H1 (cell line): ENCODE measurements at regions not wholly inside any gene's neighbourhood (a gene's known extent, or its start where the extent isn't known, plus 50 kb on each side); places are given as distances from the start of the nearest gene placed in this dataset.

Experiments
- CTCF ChIA-PET: fragments of 300-600 bp; sonication (Branson Sonifier 250); formaldehyde crosslinking; loops from one replicate; lab custom pipeline; 2021; ENCODE audit not compliant: partially characterized antibody; lab: Charles Lee
- POLR2A ChIA-PET: fragments of 300-600 bp; sonication (Branson Sonifier 250); formaldehyde crosslinking; loops from one replicate; lab custom pipeline; 2021; ENCODE audit warnings: inconsistent platforms; ENCODE audit not compliant: partially characterized antibody; lab: Charles Lee
- DNase-seq, 2 experiments: peaks; one replicate each; pipeline versions ENCODE4 v3.0.0 to v3.0.0-alpha.2; 2010 to 2022; ENCODE audit warnings: low spot score in 2 of 2, low read depth in 1 of 2, mixed read lengths in 1 of 2
- FAIRE-seq: peaks from 2 replicates; lab custom pipeline; 2011; peaks lifted over from hg19 to GRCh38; lab: Jason Lieb, UNC
- H2AFZ ChIP-seq: 2 replicates; pipeline ENCODE4 v1.8.1; 2012; ENCODE audit warnings: low read length, inconsistent platforms
- H2AK5ac ChIP-seq: 2 replicates; pipeline ENCODE4 v1.6.1; 2013; ENCODE audit warnings: low read depth, low read length
- H2BK120ac ChIP-seq: replicated peaks from 2 replicates; pipeline ENCODE3; 2013; ENCODE audit warnings: low read depth, low read length, inconsistent platforms
- H2BK12ac ChIP-seq: 2 replicates; pipeline ENCODE4 v1.6.1; 2013; ENCODE audit warnings: low read depth, low read length
- H2BK15ac ChIP-seq: 2 replicates; pipeline ENCODE4 v1.6.1; 2013; ENCODE audit warnings: low read length
- H2BK20ac ChIP-seq: 2 replicates; pipeline ENCODE4 v1.6.1; 2013; ENCODE audit warnings: low read length
- H2BK5ac ChIP-seq: 2 replicates; pipeline ENCODE4 v1.6.1; 2013; ENCODE audit warnings: low read depth, low read length
- H3K14ac ChIP-seq: 2 replicates; pipeline ENCODE4 v1.6.1; 2013; ENCODE audit warnings: inconsistent platforms; ENCODE audit not compliant: insufficient read length
- H3K18ac ChIP-seq: 2 replicates; pipeline ENCODE4 v1.6.1; 2013; ENCODE audit warnings: low read length; ENCODE audit errors: extremely low read depth
- H3K23ac ChIP-seq: 2 replicates; pipeline ENCODE4 v1.6.1; 2013; ENCODE audit warnings: inconsistent platforms; ENCODE audit not compliant: insufficient read length
- H3K23me2 ChIP-seq: 2 replicates; pipeline ENCODE4 v1.6.1; 2013; ENCODE audit warnings: low read depth, low read length
- H3K27ac ChIP-seq: 2 replicates; pipeline ENCODE4 v1.6.1; 2011; ENCODE audit warnings: low read depth, low read length, inconsistent platforms
- H3K27me3 ChIP-seq, 4 experiments: replicated peaks in 1 of 4; 1 replicate in 1 of 4; 2 replicates in 3 of 4; pipeline versions ENCODE4 v1.6.1 to v1.8.1; 2011 to 2013; ENCODE audit warnings: low read length in 3 of 4, mild to moderate bottlenecking in 3 of 4, inconsistent platforms in 2 of 4, mixed read lengths in 2 of 4, moderate library complexity in 1 of 4; ENCODE audit not compliant: control insufficient read depth in 3 of 4, insufficient read depth in 3 of 4; ENCODE audit errors: extremely low read depth in 1 of 4
- H3K36me3 ChIP-seq, 4 experiments: 2 replicates each; pipeline versions ENCODE4 v1.6.1 to v1.8.1; 2011 to 2013; ENCODE audit warnings: mild to moderate bottlenecking in 4 of 4, low read length in 3 of 4, moderate library complexity in 2 of 4, control low read depth in 1 of 4, inconsistent platforms in 1 of 4; ENCODE audit not compliant: insufficient read depth in 4 of 4, control insufficient read depth in 2 of 4
- H3K4ac ChIP-seq: replicated peaks from 2 replicates; pipeline ENCODE3; 2013; ENCODE audit warnings: low read length, low read depth, mixed read lengths, inconsistent platforms; ENCODE audit not compliant: insufficient read length
- H3K4me1 ChIP-seq, 4 experiments: replicated peaks in 1 of 4; 1 replicate in 1 of 4; 2 replicates in 3 of 4; pipeline versions ENCODE4 v1.6.1 to v1.8.1; 2011 to 2013; ENCODE audit warnings: low read length in 3 of 4, inconsistent platforms in 2 of 4, mixed read lengths in 1 of 4; ENCODE audit not compliant: insufficient read depth in 4 of 4, control insufficient read depth in 3 of 4
- H3K4me2 ChIP-seq, 2 experiments: 2 replicates each; pipeline versions ENCODE4 v1.6.1 to v1.8.1; 2011 to 2013; ENCODE audit warnings: low read depth in 2 of 2, low read length in 2 of 2, control low read depth in 1 of 2, inconsistent platforms in 1 of 2, mild to moderate bottlenecking in 1 of 2; ENCODE audit not compliant: insufficient read depth in 1 of 2
- H3K4me3 ChIP-seq, 4 experiments: fragments of 200-600, 300-600 bp in 1 of 4; sonication (generic), shearing (Covaris generic), sonication (Bioruptor Twin) in 1 of 4; 2 replicates each; pipeline versions ENCODE4 v1.5.1 to v1.8.1; 2011 to 2016; ENCODE audit warnings: low read length in 4 of 4, low read depth in 3 of 4, control low read depth in 2 of 4, inconsistent platforms in 2 of 4, mild to moderate bottlenecking in 2 of 4, mixed read lengths in 1 of 4, moderate library complexity in 1 of 4; ENCODE audit not compliant: insufficient read depth in 2 of 4; ENCODE audit errors: extremely low read depth in 1 of 4
- H3K56ac ChIP-seq: replicated peaks from 2 replicates; pipeline ENCODE3; 2013; ENCODE audit warnings: low read depth, mild to moderate bottlenecking, mixed read lengths, low read length, inconsistent platforms; ENCODE audit not compliant: insufficient read length
- H3K79me1 ChIP-seq: 2 replicates; pipeline ENCODE4 v1.6.1; 2013; ENCODE audit warnings: low read depth, low read length, control low read depth
- H3K79me2 ChIP-seq, 2 experiments: 2 replicates each; pipeline versions ENCODE4 v1.6.1 to v1.8.1; 2012 to 2013; ENCODE audit warnings: low read length in 2 of 2, mild to moderate bottlenecking in 2 of 2, inconsistent platforms in 1 of 2; ENCODE audit not compliant: insufficient read depth in 2 of 2, control insufficient read depth in 1 of 2
- H3K9ac ChIP-seq, 4 experiments: replicated peaks in 1 of 4; 1 replicate in 1 of 4; 2 replicates in 3 of 4; pipeline versions ENCODE4 v1.6.1 to v1.8.1; 2011 to 2013; ENCODE audit warnings: low read depth in 3 of 4, low read length in 3 of 4, control low read depth in 2 of 4, mild to moderate bottlenecking in 2 of 4, moderate library complexity in 2 of 4, inconsistent platforms in 1 of 4; ENCODE audit errors: extremely low read depth in 1 of 4
- H3K9me3 ChIP-seq, 2 experiments: 2 replicates each; pipeline versions ENCODE4 v1.6.1 to v1.8.1; 2012 to 2013; ENCODE audit warnings: mild to moderate bottlenecking in 2 of 2, moderate library complexity in 2 of 2, control low read depth in 1 of 2, inconsistent platforms in 1 of 2, low read depth in 1 of 2, low read length in 1 of 2, mixed read lengths in 1 of 2; ENCODE audit not compliant: insufficient read depth in 2 of 2
- H4K20me1 ChIP-seq, 2 experiments: replicated peaks in 1 of 2; 2 replicates each; pipeline versions ENCODE3 to v1.8.1; 2011 to 2013; ENCODE audit warnings: inconsistent platforms in 2 of 2, low read length in 2 of 2, mild to moderate bottlenecking in 1 of 2; ENCODE audit not compliant: insufficient read depth in 2 of 2, control insufficient read depth in 1 of 2
- H4K5ac ChIP-seq: 2 replicates; pipeline ENCODE4 v1.6.1; 2013; ENCODE audit warnings: low read length, low read depth, mixed read lengths, inconsistent platforms; ENCODE audit not compliant: insufficient read length
- H4K8ac ChIP-seq: 2 replicates; pipeline ENCODE4 v1.8.0; 2013; ENCODE audit warnings: mild to moderate bottlenecking, moderate library complexity, low read length, inconsistent platforms; ENCODE audit not compliant: insufficient read depth; ENCODE audit errors: extremely low read depth
- H4K91ac ChIP-seq: replicated peaks from 2 replicates; pipeline ENCODE3; 2013; ENCODE audit warnings: low read length, mixed read lengths, inconsistent platforms; ENCODE audit not compliant: insufficient read length
- BCL11A ChIP-seq, 2 experiments: IDR thresholded peaks; one replicate each; pipeline ENCODE4 v1.6.1; 2011; ENCODE audit warnings: low read depth in 2 of 2, low read length in 2 of 2, mild to moderate bottlenecking in 2 of 2
- BRCA1 ChIP-seq: IDR thresholded peaks from 2 replicates; pipeline ENCODE4 v1.6.1; 2012; ENCODE audit warnings: low read depth, low read length, improper control_type of control experiment
- CREB1 ChIP-seq: IDR thresholded peaks from 2 replicates; pipeline ENCODE4 v1.6.1; 2012; ENCODE audit warnings: inconsistent platforms
- EGR1 ChIP-seq: IDR thresholded peaks from 2 replicates; pipeline ENCODE4 v1.6.1; 2011; ENCODE audit warnings: low read depth, low read length, borderline replicate concordance
- HDAC2 ChIP-seq, 2 experiments: fragments of 300-600 bp in 1 of 2; sonication (generic) in 1 of 2; IDR thresholded peaks; 2 replicates each; pipeline ENCODE4 v1.6.1; 2011 to 2012; ENCODE audit warnings: low read depth in 2 of 2, low read length in 2 of 2, mild to moderate bottlenecking in 2 of 2, moderate library complexity in 2 of 2, borderline replicate concordance in 1 of 2, inconsistent platforms in 1 of 2
- POLR2A ChIP-seq, 2 experiments: IDR thresholded peaks; 1 replicate in 1 of 2; 2 replicates in 1 of 2; pipeline ENCODE4 v1.6.1; 2011; ENCODE audit warnings: low read depth in 2 of 2, low read length in 2 of 2, mild to moderate bottlenecking in 2 of 2; ENCODE audit errors: control extremely low read depth in 1 of 2
- RAD21 ChIP-seq, 2 experiments: IDR thresholded peaks in 1 of 2; conservative IDR thresholded peaks in 1 of 2; 2 replicates each; pipeline ENCODE4 v1.6.1; 2011; ENCODE audit warnings: low read depth in 2 of 2, low read length in 2 of 2, improper control_type of control experiment in 1 of 2, inconsistent platforms in 1 of 2, mild to moderate bottlenecking in 1 of 2, moderate library complexity in 1 of 2
- RBBP5 ChIP-seq: IDR thresholded peaks from 2 replicates; pipeline ENCODE4 v1.7.1; 2012; ENCODE audit warnings: low read depth, mild to moderate bottlenecking, inconsistent platforms, low read length, moderate library complexity, borderline replicate concordance
- RXRA ChIP-seq: IDR thresholded peaks from 2 replicates; pipeline ENCODE4 v1.6.1; 2011; ENCODE audit warnings: low read depth, mild to moderate bottlenecking, low read length, moderate library complexity; ENCODE audit not compliant: insufficient read depth
- SP1 ChIP-seq: IDR thresholded peaks from 2 replicates; pipeline ENCODE4 v1.6.1; 2011; ENCODE audit warnings: low read depth, low read length
- SP4 ChIP-seq: IDR thresholded peaks from 2 replicates; pipeline ENCODE4 v1.6.1; 2012; ENCODE audit warnings: low read length, inconsistent platforms
- SRF ChIP-seq: IDR thresholded peaks from 2 replicates; pipeline ENCODE4 v1.6.1; 2011; ENCODE audit warnings: mild to moderate bottlenecking, low read depth, low read length, moderate library complexity
- USF2 ChIP-seq: IDR thresholded peaks from 2 replicates; pipeline ENCODE4 v1.6.1; 2011; ENCODE audit warnings: low read length, improper control_type of control experiment
- WGBS, 2 experiments: shearing (Covaris generic) in 1 of 2; methylation state at CpG; one replicate each; pipeline versions ENCODE4 v1.1.6 to v1.1.7; 2013 to 2015; ENCODE audit warnings: low lambda C conversion rate in 2 of 2, mixed read lengths in 2 of 2, inconsistent platforms in 1 of 2, low coverage in 1 of 2, missing lambda C conversion rate in 1 of 2; ENCODE audit not compliant: insufficient replicate concordance in 2 of 2, insufficient coverage in 1 of 2, insufficient read length in 1 of 2; ENCODE audit errors: extremely low coverage in 1 of 2, missing lambda C conversion rate in 1 of 2; 5-methylcytosine and 5-hydroxymethylcytosine counted together

DNA sequence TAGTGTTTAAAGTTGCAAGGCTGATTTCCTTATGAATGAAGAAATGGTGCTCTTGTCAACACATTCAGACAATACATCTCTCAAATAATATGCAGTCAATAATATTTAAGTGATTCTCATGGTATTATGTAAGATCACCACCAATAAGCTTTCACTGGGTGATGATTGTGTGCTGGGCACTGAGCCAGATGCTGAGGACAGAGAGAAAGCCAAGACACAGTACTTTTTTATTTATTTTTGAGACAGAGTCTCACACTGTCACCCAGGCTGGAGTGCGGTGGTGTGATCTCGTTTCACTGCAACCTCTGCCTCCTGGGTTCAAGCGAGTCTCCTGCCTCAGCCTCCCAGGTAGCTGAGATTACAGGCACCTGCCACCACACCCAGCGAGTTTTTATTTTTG is 130.6 kb upstream of the LSM8 start:
- WGBS, 2 experiments: 89% methylated on average over 4 of the region's 4 CpGs; no CpG with 5 or more reads in 1 of the 2 experiments
- ChIA-PET POLR2A (no interaction called here), CTCF (interaction anchor here (2.0 kb wide), 1 partner anchor 60 kb away, joined by 8 read pairs; no protein-coding TSS in a partner anchor)

More for the DNA sequence above, 130.6 kb upstream of the LSM8 start:
- H3K27me3 ChIP-seq: peaks cover 0 to 1% (median 0%) of the 10 kb centered on the region in 4 experiments; a peak in 1 of 7 replicates
- FAIRE-seq (no peak), DNase-seq (no peak)
- H4K5ac ChIP-seq: no peak overlapping the region
- no peak for TF ChIP-seq USF2
- no peak for TF ChIP-seq SP1
- TF ChIP-seq SP4: no peak
- no peak for TF ChIP-seq HDAC2 (IDR thresholded peaks at IDR 0.05; ENCODE audit: borderline replicate concordance in 1 of 2, low read depth in 2 of 2, low read length in 2 of 2)
- TF ChIP-seq RXRA: no peak
- TF ChIP-seq BCL11A (IDR thresholded peaks at IDR 0.05; ENCODE audit: low read depth in 2 of 2, low read length in 2 of 2): no peak
- TF ChIP-seq SRF: no peak
- TF ChIP-seq CREB1: no peak
- TF ChIP-seq RBBP5: no peak
- no peak for TF ChIP-seq EGR1
- TF ChIP-seq RAD21 (IDR thresholded peaks at IDR 0.05 in 1 of 2, conservative IDR thresholded peaks at IDR 0.05 in 1 of 2; ENCODE audit: low read depth in 2 of 2, low read length in 2 of 2): no peak
- TF ChIP-seq BRCA1: no peak
- TF ChIP-seq POLR2A (IDR thresholded peaks at IDR 0.05; ENCODE audit: control extremely low read depth in 1 of 2, low read depth in 2 of 2, low read length in 2 of 2): no peak
- no peaks in the 10 kb centered on the region for H3K36me3 ChIP-seq
- no peaks in the 10 kb centered on the region for H3K23me2 ChIP-seq
- H3K9me3 ChIP-seq: no peaks in the 10 kb centered on the region
- no peak overlapping the region for H3K14ac ChIP-seq
- no peaks in the 10 kb centered on the region for H3K79me2 ChIP-seq
- H3K56ac ChIP-seq: no peak overlapping the region
- no peak overlapping the region for H4K8ac ChIP-seq
- no peak overlapping the region for H2AFZ ChIP-seq
- H2BK20ac ChIP-seq: no peak overlapping the region
- no peaks in the 10 kb centered on the region; a peak in 1 of 7 replicates for H3K4me1 ChIP-seq
- no peaks in the 10 kb centered on the region for H3K79me1 ChIP-seq
- no peak overlapping the region for H2AK5ac ChIP-seq
- no peak overlapping the region for H3K4me2 ChIP-seq
- no peak overlapping the region for H3K4me3 ChIP-seq
- H4K91ac ChIP-seq: no peak overlapping the region
- H4K20me1 ChIP-seq: no peaks in the 10 kb centered on the region
- no peak overlapping the region for H3K4ac ChIP-seq
- H2BK12ac ChIP-seq: no peak overlapping the region
- H2BK5ac ChIP-seq: no peak overlapping the region
- H2BK120ac ChIP-seq: no peak overlapping the region
- H2BK15ac ChIP-seq: no peak overlapping the region
- H3K18ac ChIP-seq: no peak overlapping the region
- H3K27ac ChIP-seq: no peak overlapping the region
- no peak overlapping the region for H3K23ac ChIP-seq
- H3K9ac ChIP-seq: no peak overlapping the region
